ENCODE measurements at regions not wholly inside any gene's neighbourhood (a gene's known extent, or its start where the extent isn't known, plus 50 kb on each side); places are given as distances from the start of the nearest gene placed in this dataset.

- no peaks in the 10 kb centered on the region for H3K4me1 ChIP-seq
- no peak overlapping the region for H3K27ac ChIP-seq
- no peak for DNase-seq
- intact Hi-C loops (cut with DNase I): no loop called here
- no peaks in the 10 kb centered on the region for H3K36me3 ChIP-seq
- H3K9ac ChIP-seq (ENCODE audit: low read depth in 2 of 2, low read length in 2 of 2): no peak overlapping the region
- no peaks in the 10 kb centered on the region for H3K27me3 ChIP-seq
- H3K4me3 ChIP-seq: no peak overlapping the region
- TF ChIP-seq, protein P1, sequence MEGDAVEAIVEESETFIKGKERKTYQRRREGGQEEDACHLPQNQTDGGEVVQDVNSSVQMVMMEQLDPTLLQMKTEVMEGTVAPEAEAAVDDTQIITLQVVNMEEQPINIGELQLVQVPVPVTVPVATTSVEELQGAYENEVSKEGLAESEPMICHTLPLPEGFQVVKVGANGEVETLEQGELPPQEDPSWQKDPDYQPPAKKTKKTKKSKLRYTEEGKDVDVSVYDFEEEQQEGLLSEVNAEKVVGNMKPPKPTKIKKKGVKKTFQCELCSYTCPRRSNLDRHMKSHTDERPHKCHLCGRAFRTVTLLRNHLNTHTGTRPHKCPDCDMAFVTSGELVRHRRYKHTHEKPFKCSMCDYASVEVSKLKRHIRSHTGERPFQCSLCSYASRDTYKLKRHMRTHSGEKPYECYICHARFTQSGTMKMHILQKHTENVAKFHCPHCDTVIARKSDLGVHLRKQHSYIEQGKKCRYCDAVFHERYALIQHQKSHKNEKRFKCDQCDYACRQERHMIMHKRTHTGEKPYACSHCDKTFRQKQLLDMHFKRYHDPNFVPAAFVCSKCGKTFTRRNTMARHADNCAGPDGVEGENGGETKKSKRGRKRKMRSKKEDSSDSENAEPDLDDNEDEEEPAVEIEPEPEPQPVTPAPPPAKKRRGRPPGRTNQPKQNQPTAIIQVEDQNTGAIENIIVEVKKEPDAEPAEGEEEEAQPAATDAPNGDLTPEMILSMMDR (IDR thresholded peaks at IDR 0.05): no peak
- no peaks in the 10 kb centered on the region for H3K9me3 ChIP-seq
Observed at GRCh38 chr5:14063138-14063537, 80.0 kb upstream of the TRIO start.

DNA sequence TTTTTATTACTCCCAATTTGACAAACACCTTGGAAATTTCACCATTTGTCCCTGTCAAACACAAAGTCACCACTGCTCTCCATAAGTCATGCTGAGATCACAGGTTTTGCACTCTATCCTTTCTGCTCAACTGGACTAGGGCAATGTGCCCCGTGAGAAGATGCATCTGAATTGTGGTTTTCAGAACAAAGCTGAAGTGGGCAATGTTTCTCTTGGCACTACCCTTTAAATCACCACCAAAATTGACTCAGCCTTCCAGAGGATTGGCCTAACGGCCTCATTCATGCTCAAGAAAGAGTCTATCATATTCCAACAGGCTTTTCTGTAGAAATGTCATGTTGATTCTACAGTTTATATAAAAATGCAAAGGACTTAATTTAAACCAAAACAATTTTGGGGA is 81.0 kb upstream of the TRIO start:
- intact Hi-C loops (cut with DNase I): no loop called here
- TF ChIP-seq, protein P1 (IDR thresholded peaks at IDR 0.05): no peak
- H3K27ac ChIP-seq: no peak overlapping the region

DNA sequence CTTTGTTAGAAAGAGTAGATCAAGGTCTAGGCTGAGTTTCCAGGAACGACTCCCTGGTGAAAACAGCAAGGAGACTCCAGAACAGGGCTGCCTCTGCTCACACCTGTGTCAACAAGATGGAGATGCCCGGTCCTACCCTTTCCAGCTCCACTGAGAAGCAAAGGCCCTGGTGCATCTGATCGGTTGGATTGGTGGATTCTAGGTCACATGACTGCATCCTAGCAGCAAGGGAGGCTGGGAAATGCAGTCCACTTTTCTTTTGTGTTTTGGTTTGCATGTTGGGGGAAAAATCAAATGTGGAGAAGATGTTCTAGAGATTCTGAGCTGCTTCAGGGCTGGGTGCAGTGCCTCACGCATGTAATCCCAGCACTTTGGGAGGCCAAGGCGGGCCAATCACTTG is 82.0 kb upstream of the TRIO start:
- Histone ChIP-seq H3K4me3 (no peak overlapping the region), H3K9me3 (no peaks in the 10 kb centered on the region), H3K27ac (no peak overlapping the region), H3K4me1 (no peaks in the 10 kb centered on the region), H3K27me3 (no peaks in the 10 kb centered on the region), H3K9ac (ENCODE audit: low read depth in 2 of 2, low read length in 2 of 2) (no peak overlapping the region), H3K36me3 (no peaks in the 10 kb centered on the region)
- DNase-seq: no peak
- TF ChIP-seq, protein P1 (IDR thresholded peaks at IDR 0.05): no peak
- intact Hi-C loops (cut with DNase I): no loop called here

More for the DNA sequence above, 81.0 kb upstream of the TRIO start:
- no peaks in the 10 kb centered on the region for H3K9me3 ChIP-seq
- no peak overlapping the region for H3K9ac ChIP-seq (ENCODE audit: low read depth in 2 of 2, low read length in 2 of 2)
- no peak overlapping the region for H3K4me3 ChIP-seq
- DNase-seq: no peak
- no peaks in the 10 kb centered on the region for H3K36me3 ChIP-seq
- no peaks in the 10 kb centered on the region for H3K27me3 ChIP-seq
- no peaks in the 10 kb centered on the region for H3K4me1 ChIP-seq

DNA sequence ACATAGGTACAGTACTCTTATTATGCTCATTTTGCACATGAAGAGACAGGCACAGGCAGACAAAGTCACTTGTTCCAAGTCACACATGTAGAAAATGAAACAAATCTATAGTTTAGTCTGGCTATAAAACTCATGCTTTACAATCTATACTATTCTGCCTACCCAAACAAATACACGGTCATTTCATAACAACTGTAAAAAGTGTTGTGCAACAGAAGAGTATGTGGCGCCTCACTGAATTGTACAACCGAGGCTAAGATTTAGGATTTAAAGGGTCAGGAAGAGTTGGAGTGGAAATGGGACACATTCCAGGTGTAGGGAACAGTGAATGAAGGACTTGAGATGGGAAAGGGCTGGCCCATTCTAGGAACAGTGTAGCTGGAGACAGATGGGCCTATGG is 82.9 kb upstream of the TRIO start:
- H3K4me3 ChIP-seq: no peak overlapping the region
- intact Hi-C loops (cut with DNase I): no loop called here
- no peak overlapping the region for H3K9ac ChIP-seq (ENCODE audit: low read depth in 2 of 2, low read length in 2 of 2)
- TF ChIP-seq, protein P1 (IDR thresholded peaks at IDR 0.05): no peak
- DNase-seq: no peak
- H3K27me3 ChIP-seq: no peaks in the 10 kb centered on the region
- no peaks in the 10 kb centered on the region for H3K36me3 ChIP-seq
- no peak overlapping the region for H3K27ac ChIP-seq
- no peaks in the 10 kb centered on the region for H3K9me3 ChIP-seq
- H3K4me1 ChIP-seq: no peaks in the 10 kb centered on the region

DNA sequence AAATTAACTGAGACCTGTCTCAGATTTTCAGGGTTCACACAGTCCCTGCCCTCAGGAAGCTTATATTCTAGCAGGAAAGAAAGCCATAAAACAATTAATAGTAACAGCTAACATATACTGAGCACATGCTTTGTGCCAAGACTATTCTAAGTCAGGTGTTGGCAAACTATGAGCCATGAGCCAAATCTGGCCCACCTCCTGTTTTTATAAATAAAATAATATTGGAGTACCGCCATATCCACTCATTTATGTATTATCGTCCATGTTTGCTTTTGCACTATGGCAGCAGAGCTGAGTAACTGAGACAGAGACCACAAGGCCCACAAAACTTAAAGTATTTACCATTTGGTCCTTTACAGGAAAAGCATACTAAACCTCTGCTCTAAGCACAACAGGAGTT is 83.3 kb upstream of the TRIO start:
- DNase-seq: no peak
- no peak overlapping the region for H3K4me3 ChIP-seq
- TF ChIP-seq, protein P1 (IDR thresholded peaks at IDR 0.05): no peak

DNA sequence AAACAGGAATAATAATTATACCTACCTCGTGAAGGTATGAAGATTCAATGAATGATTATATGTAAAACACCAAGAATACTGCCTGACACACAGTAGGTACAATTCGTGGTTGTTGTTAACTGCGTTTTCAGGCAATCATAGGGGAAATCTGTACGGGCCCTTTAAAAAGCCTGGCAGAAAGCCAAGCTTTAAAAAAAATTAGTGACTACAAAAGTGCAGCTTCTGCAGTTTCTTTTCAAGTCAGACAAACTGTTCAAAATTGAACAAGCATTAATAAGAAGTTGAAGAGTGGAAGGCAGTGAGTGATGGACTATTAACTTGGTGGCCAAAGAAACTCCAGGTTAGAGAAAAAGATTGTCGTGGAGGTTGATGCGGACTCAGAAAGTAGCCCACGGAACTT is 85.9 kb upstream of the TRIO start:
- H3K27ac ChIP-seq: no peak overlapping the region
- TF ChIP-seq, protein P1 (IDR thresholded peaks at IDR 0.05): no peak
- no peaks in the 10 kb centered on the region for H3K36me3 ChIP-seq
- intact Hi-C loops (cut with DNase I): no loop called here
- H3K27me3 ChIP-seq: no peaks in the 10 kb centered on the region
- no peak overlapping the region for H3K9ac ChIP-seq (ENCODE audit: low read depth in 2 of 2, low read length in 2 of 2)
- H3K4me3 ChIP-seq: no peak overlapping the region
- no peaks in the 10 kb centered on the region for H3K9me3 ChIP-seq
- DNase-seq: no peak
- no peaks in the 10 kb centered on the region for H3K4me1 ChIP-seq

More for the DNA sequence above, 83.3 kb upstream of the TRIO start:
- Histone ChIP-seq H3K27me3 (no peaks in the 10 kb centered on the region), H3K4me1 (no peaks in the 10 kb centered on the region), H3K36me3 (no peaks in the 10 kb centered on the region), H3K9me3 (no peaks in the 10 kb centered on the region), H3K27ac (no peak overlapping the region), H3K9ac (ENCODE audit: low read depth in 2 of 2, low read length in 2 of 2) (no peak overlapping the region)
- intact Hi-C loops (cut with DNase I): no loop called here
